ENCODE measurements at regions not wholly inside any gene's neighbourhood (a gene's known extent, or its start where the extent isn't known, plus 50 kb on each side); places are given as distances from the start of the nearest gene placed in this dataset.

DNA sequence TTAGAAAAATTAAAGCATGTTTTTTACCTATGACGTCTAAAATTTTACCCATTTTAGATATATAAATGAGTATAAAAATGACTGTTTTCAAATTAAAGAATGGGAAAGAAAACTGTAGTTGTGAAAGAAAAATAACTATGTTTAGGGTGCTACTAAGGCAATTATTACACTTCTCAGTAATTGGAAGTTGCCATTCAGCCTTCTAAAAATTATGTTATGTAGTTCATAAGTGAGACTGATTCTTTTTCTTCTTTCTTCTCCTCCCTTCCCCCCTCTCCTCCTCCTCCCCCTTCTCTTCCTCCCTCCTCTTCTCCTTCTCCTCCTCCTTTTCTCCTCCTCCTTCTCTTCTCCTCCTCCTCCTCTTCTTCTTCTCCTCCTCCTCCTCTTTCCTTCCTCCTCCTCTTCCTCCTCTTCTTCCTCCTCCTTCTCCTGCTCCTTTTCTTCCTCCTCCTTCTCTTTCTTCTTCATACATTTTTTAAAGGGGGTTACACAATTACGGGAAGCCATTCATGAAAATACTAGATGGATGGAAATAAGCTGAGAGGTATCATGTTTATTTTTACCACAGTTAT is 223.6 kb downstream of the CETN3 start:
- no peak for DNase-seq

DNA sequence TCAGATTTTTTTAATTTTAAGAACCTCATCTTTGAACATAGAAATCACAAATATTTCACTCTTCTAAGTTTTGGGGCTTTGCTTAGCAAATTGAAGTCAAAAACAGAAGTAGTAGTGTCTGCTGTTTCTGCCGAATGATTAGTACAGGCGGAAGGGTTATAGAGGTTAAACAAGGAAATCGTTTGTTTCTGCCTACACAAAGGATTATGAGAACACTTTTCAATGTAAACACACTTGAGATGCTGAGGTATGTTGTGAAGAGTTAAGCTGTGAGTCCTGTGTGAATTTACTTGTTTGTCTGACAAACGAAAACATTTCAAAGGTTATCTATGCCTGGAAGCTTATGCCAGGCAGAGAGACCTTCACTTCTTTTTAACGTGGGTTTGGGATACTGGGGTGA is 224.8 kb downstream of the CETN3 start:
- no peak for DNase-seq

DNA sequence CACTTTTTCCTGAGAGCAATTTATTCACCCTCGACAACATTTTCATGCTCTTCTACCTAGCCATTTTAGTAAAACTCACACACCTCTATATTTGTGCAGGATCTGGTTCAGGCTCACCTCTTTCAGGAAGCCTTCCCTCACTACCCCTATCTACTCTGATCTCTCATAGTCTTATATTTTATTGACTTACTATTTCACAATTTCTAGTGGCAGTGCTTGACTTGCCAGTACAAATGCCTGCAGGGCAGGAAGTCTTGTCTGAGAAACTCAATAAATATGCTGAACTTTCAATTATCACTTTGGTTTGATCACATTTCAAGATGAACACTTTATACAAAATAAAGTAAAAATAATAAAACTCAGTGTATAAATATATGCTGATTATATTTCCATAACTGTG is 226.8 kb downstream of the CETN3 start:
- DNase-seq = no peak

DNA sequence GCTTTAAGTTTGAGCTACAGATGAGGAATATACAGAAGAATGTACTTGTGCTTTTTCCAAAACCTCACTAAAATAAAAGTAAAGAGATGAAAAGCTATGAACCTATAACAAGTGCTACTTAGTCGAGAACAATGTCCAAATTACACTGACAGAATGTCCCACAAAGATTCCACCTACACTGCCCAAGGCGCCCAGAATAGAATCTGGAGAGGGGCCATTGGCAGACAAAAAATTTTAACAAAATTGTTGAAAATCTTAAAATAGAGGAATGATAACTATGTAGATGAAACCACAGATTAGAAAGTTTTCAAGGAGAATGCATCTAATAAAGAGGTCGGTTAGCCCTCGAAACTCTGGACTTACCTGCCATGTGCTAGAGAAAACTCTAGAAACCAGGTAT is 235.3 kb downstream of the CETN3 start:
- DNase-seq = no peak

DNA sequence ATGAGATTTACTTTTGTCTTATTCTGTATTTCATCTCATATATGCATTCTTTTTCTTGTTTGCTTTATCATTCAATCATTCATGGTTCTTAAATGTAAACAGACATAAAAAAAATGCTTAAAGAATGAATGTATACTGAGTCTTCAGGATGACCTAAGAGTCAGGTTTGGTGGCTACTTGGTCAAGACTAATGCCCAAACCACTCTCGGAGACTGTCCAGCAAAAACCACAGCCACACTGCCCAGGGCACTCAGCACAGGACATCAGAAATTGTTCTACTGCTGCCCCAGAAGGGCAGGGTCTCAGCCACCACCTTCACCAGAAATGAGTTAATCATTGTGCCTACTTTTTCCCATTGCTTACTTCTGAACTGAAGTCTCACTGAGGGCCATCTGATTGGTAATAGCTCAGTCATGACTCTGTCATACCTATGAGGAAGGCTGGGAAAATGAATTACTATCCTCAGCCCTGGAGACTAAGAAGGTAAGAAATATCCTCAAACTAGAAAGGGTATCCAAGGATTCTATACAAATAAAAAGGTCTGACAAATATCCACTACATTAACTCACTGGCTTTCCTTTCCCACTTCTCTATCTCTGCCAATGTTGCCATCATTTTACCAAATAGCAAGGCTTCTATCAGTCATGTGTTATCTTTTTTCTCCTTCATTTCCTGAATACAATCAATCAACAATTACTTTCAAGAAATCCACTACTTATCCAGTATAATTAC is 236.1 kb downstream of the CETN3 start:
- DNase-seq = no peak

DNA sequence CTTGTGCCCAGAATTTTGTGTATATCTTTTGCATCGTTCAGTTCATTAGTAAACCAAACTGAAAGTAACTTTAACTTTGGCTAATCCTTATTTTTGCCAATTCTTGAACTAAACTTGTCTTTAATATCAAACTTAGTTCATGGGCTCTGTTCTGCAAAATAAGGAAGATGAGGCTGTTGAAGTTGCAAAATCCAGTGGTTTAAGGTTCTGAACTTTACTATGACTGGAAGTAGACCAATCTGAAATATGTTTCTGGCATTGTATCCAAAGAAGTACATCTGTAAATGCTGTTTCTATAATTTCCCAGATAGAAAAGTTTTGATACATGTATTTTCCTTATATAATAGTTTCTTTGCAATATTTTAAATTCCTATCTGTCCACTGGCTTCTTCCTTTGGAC is 238.1 kb downstream of the CETN3 start:
- DNase-seq = no peak

DNA sequence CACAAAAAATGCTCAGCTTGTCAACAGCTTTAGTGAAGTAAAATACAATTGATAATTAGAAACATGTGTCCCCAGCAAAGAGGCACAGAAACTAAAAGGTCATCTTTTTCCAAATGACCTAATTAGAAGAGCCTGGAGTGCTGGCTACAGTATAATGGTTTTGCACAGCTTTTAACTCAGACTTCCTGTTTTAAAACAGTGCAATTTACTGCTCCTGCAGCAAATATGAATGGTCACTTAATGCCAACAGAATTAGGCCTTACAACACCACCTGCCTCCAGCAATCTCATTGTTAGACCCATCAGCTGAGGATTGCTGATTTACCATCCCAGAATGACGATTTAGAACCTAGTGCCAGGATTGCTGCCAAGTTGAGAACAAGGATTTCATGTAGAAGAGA is 239.3 kb downstream of the CETN3 start:
- DNase-seq = peak; percentile 52 to 92

DNA sequence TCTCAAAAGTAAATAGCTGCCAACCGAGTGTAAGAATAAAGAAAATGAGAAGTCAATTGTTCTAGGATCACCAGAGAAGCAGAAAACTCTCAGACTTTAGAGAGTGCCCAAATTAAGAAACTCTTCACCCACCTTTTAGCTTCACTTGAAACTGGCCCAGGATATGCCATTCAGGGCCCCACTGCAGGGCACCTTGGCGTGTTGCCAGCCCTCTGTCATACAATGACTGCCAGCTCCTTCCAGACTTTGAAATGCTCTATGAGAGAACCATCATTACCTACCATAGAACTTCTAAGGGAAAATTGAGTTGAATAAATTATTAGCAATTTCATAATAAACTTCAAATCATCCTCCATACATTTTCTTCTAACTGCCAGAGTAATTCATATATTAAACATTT is 240.5 kb downstream of the CETN3 start:
- peak in 1 of 2 experiments; percentile 36 for DNase-seq

DNA sequence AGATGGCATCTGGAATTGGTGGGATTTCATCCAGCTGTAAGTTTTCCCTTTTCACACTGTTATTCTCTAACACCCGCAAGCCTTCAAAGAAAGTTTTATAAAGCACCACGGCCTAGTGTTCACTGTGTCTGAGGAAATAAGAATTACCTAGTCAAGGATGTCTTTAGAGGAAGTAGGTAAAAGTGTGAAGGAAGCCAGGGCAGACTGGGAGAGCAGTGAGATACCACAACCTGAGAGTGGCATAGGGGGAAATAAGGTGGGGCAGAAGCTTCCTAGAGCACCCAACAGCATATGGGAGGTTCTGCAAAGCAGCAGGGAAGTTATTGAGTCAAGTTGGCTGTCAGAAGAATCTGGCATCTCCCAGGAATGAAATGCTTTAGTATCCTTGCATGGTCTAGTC is 241.2 kb downstream of the CETN3 start:
- no peak for DNase-seq

DNA sequence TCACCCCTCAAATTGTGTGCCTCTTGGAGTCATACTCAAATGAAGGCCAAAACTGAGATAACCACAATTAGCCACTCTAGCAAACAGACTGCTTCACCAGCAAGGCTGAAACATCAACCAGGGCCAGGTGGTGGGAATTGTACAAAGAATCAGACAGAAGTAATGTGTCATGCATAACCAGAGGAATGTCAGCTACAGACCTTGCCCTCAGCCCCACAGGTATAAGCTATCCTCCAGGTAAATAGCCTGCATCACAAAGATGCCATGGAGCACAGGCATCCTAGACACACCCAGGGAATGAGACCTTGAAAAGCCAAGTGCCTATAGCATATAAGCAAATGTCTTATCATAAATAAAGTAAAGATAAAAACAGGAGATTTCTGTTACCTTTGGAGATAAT is 242.7 kb downstream of the CETN3 start:
- no peak for DNase-seq

DNA sequence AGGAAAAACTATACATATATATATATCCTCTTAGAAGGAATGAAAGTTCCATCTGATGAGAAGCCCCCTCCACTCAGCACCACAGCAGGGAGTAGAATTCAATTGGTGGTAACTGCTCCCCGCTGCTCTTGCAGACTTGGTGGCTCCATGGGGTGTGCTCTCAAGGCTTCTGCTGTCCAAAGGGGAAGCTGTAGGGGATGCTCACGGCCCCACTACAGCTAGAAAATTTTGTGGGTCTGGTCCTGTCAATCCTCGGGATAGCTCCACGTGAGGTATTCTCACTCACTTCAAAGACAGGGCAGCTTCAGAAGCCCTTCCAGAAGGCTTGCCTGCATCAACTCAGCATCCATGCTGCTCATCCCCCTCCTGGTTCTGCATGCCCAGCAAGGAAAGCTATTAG is 247.2 kb downstream of the CETN3 start:
- no peak for DNase-seq

DNA sequence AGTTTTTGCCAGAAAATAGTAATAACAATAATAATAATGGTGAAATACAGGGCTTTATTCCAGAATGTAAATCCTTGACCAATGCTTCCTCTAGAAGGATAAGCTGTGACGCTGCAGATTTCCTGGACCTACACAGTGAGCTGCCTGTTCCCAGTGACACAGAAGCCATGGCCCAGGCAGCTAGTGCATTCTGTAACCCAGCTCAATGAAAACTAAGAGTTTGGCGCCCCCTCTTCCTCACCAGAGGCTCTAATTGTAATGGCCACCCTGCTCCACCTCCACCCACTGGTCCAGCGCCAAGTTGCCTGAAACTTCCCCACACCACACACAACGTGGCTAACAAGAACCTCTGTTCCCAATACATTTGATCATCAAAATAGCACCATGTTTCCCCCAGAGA is 248.1 kb downstream of the CETN3 start:
- DNase-seq = peak in 1 of 2 experiments; percentile 34

DNA sequence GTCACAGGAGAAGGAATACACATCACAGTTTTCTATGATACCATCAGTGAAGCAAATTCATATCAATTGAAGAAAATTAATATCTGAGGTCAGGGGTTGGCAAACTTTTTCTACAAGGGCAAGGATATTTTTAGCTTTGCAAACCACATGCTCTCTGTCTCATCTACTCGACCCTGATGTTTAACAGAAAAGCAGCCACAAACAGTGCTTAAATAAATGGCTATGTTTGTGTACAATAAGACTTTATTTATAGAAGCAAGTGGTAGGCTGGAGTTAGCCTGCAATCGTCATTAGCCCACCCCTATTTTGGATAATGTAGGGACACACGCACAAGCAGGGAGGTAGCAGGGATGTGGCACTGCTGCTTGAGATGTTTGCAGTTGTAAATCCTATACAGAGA is 251.4 kb downstream of the CETN3 start:
- DNase-seq = no peak

DNA sequence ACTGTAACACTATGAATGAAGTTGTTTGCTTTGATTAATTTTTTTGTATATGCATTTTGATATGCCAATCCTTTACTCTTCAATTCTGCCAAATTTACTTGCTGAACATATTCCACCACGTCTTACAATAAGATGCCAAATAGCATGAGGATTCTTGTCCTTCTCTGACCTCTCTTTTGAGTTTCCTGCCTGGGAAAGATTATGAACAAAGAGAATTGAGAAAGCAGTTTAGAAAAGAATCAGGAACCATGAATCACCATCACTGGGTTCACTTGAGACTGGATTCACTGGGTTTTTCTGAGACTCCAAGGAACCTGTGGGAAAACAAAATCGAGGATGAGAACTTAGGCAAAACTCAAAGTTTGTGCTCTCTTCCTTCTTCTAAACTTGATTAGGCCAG is 256.5 kb downstream of the CETN3 start:
- no peak for DNase-seq

DNA sequence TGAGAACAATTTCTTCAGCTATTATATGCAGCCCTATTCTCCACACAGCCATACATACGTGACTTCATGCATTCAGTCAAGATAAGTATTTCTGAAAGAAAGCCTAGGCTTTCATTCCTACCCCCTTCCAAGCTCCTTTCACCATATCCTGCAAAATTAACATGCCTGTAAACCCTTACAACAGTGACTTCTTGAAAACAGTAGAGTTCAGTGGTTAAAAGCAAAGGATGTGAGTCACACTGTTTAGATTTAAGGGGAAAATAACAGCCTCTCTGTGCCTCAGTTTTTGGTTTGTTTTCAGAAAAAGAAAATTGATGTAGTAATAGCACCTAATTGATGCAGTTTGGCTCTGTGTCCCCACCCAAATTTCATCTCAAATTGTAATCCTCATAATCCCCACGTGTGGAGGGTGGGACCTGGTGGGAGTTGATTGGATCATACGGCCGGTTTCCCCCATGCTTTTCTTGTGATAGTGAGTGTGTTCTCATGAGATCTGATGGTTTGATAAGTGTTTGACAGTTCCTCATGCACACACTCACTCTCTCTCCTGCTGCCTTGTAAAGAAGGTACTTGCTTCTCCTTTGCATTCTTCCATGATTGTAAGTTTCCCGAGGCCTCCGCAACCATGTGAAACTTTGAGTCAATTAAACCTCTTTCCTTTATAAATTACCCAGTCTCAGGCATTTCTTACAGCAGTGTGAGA is 264.8 kb downstream of the CETN3 start:
- DNase-seq = no peak

DNA sequence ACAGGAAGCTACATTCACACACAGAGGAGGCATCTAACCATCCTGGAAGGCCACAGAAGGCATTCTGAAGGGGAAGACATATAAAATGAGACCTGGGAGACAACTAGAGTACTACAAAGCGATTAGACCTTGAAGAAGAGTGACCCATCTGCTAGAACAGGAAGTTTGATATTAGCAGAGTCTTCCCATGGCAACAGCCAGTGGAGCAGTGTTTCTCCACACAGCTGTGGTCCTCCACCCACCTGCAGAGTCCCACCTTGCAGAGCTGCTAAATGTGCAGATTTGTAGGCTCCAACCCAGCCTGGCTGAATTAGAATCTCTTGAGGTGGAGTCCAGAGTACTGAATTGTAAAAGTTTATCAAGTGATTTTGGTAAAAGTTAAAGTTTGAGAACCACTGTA is 267.0 kb downstream of the CETN3 start:
- DNase-seq = peak in 1 of 2 experiments; percentile 2

DNA sequence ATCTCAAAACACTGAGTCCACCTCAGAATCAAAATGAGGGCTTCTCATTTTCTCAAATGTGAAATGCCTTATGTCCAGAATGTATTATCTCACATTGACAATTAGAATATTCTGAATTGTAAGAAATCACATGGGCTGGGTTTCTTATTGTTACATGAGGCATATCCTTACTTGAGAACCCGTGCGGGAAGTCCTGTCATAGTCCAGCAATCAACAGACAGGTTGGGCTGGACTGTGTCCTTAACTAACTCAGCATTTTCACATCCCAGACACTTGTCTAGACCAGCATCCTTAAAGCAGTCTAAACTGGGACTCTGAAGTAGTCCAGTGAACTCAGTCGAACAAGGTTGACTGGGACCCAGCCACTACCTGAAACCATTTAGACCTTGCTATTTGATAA is 267.6 kb downstream of the CETN3 start:
- no peak for DNase-seq

DNA sequence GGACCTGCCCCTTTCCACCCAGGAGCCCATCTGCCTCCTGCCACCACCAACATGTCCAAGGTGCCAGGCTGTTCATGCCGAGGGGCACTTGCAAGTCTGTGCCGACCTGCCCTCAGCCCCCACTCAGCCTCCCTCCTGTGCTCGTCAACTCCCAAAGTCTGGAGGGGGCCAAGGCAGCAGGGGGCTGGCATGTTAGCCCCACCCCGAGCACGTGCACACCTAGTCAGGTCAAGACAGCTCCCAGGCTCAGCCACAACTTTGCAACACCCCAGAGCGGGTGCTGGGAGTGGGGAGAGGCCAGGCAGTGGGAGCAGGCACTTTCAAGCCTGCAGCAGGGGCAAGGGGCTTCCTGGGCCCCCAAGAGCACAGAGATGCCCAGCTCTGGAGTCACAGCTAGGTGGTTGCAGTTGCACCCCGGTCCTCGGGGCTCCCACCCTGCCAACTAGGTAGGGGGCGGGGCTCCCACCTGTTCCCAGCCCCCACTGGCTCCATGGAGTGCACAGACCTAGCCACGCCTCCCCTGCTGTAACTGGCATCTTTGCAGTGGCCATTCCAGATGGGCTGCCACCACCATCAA is 272.5 kb downstream of the CETN3 start:
- DNase-seq = no peak

DNA sequence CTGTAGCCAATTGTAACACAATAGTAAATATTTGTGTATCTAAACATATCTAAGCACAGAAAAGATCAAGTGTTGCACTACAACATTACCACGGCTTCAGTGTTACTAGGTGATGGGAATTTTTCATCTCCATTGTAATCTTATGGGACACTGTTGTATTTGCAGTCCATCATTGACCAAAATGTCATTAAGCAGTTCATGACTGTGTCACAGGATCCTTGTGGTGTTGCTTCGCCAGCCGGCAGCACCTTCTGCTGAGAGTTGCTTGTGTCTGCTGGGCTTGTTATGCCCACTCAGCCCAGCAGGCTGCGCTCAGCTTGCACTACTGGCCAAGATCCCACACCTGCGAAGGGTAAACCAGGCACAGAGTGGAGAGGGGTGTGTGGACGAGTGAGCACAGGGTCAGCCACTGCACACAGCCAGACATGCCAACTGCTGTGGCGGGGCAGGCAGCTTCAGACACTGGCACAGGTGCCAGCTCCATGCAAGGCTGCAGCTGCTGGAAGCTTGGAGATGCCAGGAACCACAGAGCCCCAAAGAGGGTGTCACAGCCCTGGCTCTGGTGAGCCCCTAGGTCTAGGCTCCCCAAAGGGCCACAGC is 273.7 kb downstream of the CETN3 start:
- DNase-seq = peak in 1 of 2 experiments; percentile 19

DNA sequence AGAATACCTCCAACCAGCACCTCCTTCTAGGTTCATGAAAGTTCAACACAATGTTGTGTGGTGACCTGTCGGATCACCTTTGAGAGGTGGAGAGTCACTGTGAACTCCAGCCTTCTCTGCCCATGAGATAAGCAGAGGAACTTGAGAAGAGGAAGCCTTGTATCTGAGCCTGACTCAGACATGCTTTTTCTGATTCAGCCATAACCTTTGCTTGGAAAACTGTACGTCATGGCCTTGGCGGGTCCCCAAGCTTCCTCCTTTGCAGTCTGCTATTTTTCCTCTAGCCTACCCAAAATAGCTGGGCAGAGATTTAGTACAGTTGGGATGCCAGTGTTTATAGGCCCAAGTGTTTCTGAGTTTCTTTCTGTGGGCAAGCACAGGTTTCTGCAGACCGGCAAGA is 274.7 kb downstream of the CETN3 start:
- no peak for DNase-seq

DNA sequence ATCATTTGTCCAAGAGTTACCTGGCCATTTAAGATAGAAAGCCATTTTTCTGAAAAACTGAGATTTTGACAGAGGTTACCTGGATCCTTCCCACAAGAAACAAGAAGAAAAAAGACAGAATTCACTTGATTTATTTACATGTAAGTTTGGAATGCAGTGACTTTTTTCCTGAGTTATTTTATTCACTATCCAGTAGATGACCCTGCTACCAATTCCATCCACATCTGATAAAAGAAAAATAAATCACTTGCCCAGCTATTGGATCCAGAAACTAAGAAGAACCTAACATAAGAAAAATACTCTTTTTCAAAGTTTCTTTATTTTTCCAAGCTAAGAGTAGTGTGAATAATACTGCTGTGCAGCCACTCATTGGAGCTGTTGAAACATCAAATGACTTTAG is 275.2 kb downstream of the CETN3 start:
- no peak for DNase-seq

DNA sequence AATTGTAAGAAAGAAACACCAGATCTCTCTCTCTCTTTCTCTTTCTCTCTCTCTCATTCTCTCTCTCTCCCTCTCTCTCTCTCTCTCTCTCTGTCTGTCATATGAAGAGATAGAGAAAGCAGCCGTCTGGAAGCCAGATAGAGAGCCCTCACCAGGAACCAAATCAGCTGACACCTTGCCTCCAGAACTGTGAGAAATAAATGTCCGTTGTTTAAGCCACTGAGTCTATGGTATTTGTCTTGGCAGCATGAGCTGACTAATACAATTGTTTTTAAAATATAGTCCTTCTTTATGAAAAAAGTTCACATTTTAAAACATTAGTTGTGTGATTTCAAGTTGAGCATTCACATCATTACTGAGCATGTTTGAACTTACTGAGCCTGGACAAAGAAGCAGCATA is 275.6 kb downstream of the CETN3 start:
- no peak for DNase-seq

DNA sequence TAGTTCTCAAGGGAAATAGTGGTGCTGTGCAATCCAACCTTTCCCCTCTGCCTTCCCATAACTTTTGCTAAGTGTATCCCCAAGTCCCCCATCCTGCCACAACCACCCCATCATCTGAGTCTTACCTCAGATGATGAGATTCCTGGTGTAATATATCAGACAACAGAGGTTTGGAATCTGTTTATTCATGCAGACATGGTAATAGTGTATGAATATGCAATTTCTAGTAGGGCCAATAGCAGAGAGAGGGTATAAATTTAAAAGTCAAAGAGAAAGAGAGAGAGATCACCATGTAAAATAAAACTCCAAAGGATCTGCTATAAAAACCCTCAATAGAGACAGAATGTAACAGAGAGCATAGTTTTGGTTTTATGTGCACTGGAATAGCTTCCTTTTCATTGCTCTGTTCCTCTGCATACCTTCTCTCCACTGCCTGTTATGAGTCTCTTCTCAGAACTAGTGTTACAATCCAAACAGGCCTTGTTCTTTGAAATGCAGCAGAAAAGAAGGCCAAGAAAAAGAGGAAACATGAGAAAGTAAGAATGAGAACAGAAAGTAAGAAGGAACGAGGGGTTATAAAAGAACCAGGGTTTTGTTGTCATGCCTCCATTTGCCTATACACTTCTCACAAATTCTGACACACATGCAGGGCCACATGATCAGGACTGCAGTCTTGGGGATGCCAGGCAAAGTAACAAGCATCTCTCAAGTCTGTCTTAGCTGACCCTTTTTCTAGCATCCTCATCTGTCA is 278.0 kb downstream of the CETN3 start:
- no peak for DNase-seq

All from NCI-H2081 (cell line).